GM21528 (cell line): ENCODE measurements at regions not wholly inside any gene's neighbourhood (a gene's known extent, or its start where the extent isn't known, plus 50 kb on each side); places are given as distances from the start of the nearest gene placed in this dataset.
"Not testable (repeated sequence)": the region's sequence is repeated elsewhere in the genome, so short reads cannot be mapped to it uniquely, and the experiment has no call there.

ENCODE experiments used
- ATAC-seq: cut with Tn5 transposase; IDR thresholded peaks from one replicate; pipeline ENCODE4 v1.9.1; 2021; ENCODE audit warnings: mild to moderate bottlenecking, moderate library complexity; ENCODE audit not compliant: unreplicated experiment, low FRiP score

GRCh38 chr2:175704568-175704967 lies 297.5 kb downstream of the LNPK start:
- not testable (repeated sequence) for ATAC-seq

GRCh38 chr2:175698061-175698460 lies 304.0 kb downstream of the LNPK start:
- ATAC-seq, result no peak

GRCh38 chr2:175690113-175690837 lies 311.8 kb downstream of the LNPK start:
- no peak for ATAC-seq

GRCh38 chr2:175688243-175688642 lies 313.8 kb downstream of the LNPK start:
- no peak for ATAC-seq

GRCh38 chr2:175687465-175687864 lies 314.6 kb downstream of the LNPK start:
- ATAC-seq, result no peak

GRCh38 chr2:175686002-175686401 lies 316.1 kb downstream of the LNPK start:
- ATAC-seq, result no peak

- no peak for ATAC-seq
Observed at GRCh38 chr2:175684466-175684865, 317.6 kb downstream of the LNPK start.

- no peak for ATAC-seq
Observed at GRCh38 chr2:175679728-175680127, 322.3 kb downstream of the LNPK start.

GRCh38 chr2:175679231-175679630 lies 322.8 kb downstream of the LNPK start:
- no peak for ATAC-seq

- no peak for ATAC-seq
Observed at GRCh38 chr2:175677880-175678279, 324.2 kb downstream of the LNPK start.

- no peak for ATAC-seq
Observed at GRCh38 chr2:175676813-175677212, 325.3 kb downstream of the LNPK start.

GRCh38 chr2:175668804-175669203 lies 333.3 kb downstream of the LNPK start:
- not testable (repeated sequence) for ATAC-seq

GRCh38 chr2:175662335-175662734 lies 339.7 kb downstream of the LNPK start:
- ATAC-seq, result no peak

GRCh38 chr2:175648577-175649063 lies 353.4 kb downstream of the LNPK start:
- ATAC-seq, result no peak

GRCh38 chr2:175647058-175647457 lies 355.0 kb downstream of the LNPK start:
- no peak for ATAC-seq

GRCh38 chr2:175640655-175641054 lies 361.4 kb downstream of the LNPK start:
- no peak for ATAC-seq

GRCh38 chr2:175633227-175633626 lies 368.8 kb downstream of the LNPK start:
- ATAC-seq, result no peak

GRCh38 chr2:175631245-175631623 lies 370.8 kb downstream of the LNPK start:
- ATAC-seq, result no peak

- ATAC-seq, result no peak
Observed at GRCh38 chr2:175630280-175631244, 371.5 kb downstream of the LNPK start.

- no peak for ATAC-seq
Observed at GRCh38 chr2:175628243-175628642, 373.8 kb downstream of the LNPK start.

- no peak for ATAC-seq
Observed at GRCh38 chr2:175627405-175627804, 374.7 kb downstream of the LNPK start.
